HFFc6 (cell line): ENCODE measurements at regions not wholly inside any gene's neighbourhood (a gene's known extent, or its start where the extent isn't known, plus 50 kb on each side); places are given as distances from the start of the nearest gene placed in this dataset.

Experiments used
- DNase-seq: peaks from one replicate; pipeline ENCODE4 v3.0.0-alpha.2; 2018
- H3K27ac Mint-ChIP-seq: 2 replicates; pipeline ENCODE4 v1.8.0; 2020; ENCODE audit warnings: mild to moderate bottlenecking, mixed read lengths
- H3K27me3 Mint-ChIP-seq: 2 replicates; pipeline ENCODE4 v1.8.0; 2021; ENCODE audit warnings: mild to moderate bottlenecking, moderate library complexity, mixed read lengths; ENCODE audit not compliant: insufficient read depth
- H3K36me3 Mint-ChIP-seq: 2 replicates; pipeline ENCODE4 v1.8.0; 2021; ENCODE audit warnings: low read depth, mixed read lengths
- H3K4me1 Mint-ChIP-seq: 2 replicates; pipeline ENCODE4 v1.8.0; 2020; ENCODE audit warnings: low read depth, mixed read lengths
- H3K4me3 Mint-ChIP-seq: 2 replicates; pipeline ENCODE4 v1.8.0; 2020; ENCODE audit warnings: mild to moderate bottlenecking, moderate library complexity, mixed read lengths
- H3K9me3 Mint-ChIP-seq: 2 replicates; pipeline ENCODE4 v1.8.0; 2020; ENCODE audit warnings: mild to moderate bottlenecking, mixed read lengths
- CTCF ChIP-seq: fragments of 200-600 bp; sonication (generic); IDR thresholded peaks from 2 replicates; pipeline ENCODE4 v1.5.0; 2021; ENCODE audit warnings: antibody characterized with exemption, mild to moderate bottlenecking

- Mint-ChIP-seq H3K4me3 (no peak overlapping the region), H3K9me3 (peaks cover 35% of the 10 kb centered on the region), H3K27me3 (no peaks in the 10 kb centered on the region), H3K4me1 (no peaks in the 10 kb centered on the region), H3K36me3 (peaks cover 4% of the 10 kb centered on the region), H3K27ac (no peak overlapping the region)
- DNase-seq: no peak
- TF ChIP-seq CTCF: no peak
Observed at GRCh38 chr10:65581426-65582026, 1344.3 kb upstream of the LRRTM3 start.

- TF ChIP-seq CTCF: no peak
- no peak for DNase-seq
- Mint-ChIP-seq H3K4me1 (no peaks in the 10 kb centered on the region), H3K4me3 (no peak overlapping the region), H3K9me3 (peaks cover 13% of the 10 kb centered on the region), H3K36me3 (no peaks in the 10 kb centered on the region; the same call in 1 of the 2 replicates), H3K27me3 (no peaks in the 10 kb centered on the region), H3K27ac (no peak overlapping the region)
Observed at GRCh38 chr10:65602182-65602865, 1323.5 kb upstream of the LRRTM3 start.

GRCh38 chr10:65611592-65611991, 1314.2 kb upstream of the LRRTM3 start:
- Mint-ChIP-seq H3K4me3 (no peak overlapping the region), H3K4me1 (no peaks in the 10 kb centered on the region), H3K9me3 (peaks cover 26% of the 10 kb centered on the region), H3K27me3 (no peaks in the 10 kb centered on the region; the same call in 1 of the 2 replicates), H3K27ac (no peak overlapping the region), H3K36me3 (no peaks in the 10 kb centered on the region)
- DNase-seq: no peak
- TF ChIP-seq CTCF: no peak

GRCh38 chr10:65614956-65615565, 1310.8 kb upstream of the LRRTM3 start:
- Mint-ChIP-seq H3K4me3 (no peak overlapping the region), H3K27me3 (no peaks in the 10 kb centered on the region)
- no peak for DNase-seq

GRCh38 chr10:65618126-65618525, 1307.7 kb upstream of the LRRTM3 start:
- Mint-ChIP-seq H3K27me3 (no peaks in the 10 kb centered on the region), H3K36me3 (no peaks in the 10 kb centered on the region), H3K27ac (no peak overlapping the region), H3K9me3 (peaks cover 8% of the 10 kb centered on the region), H3K4me3 (no peak overlapping the region), H3K4me1 (no peaks in the 10 kb centered on the region)
- DNase-seq: no peak
- TF ChIP-seq CTCF: no peak

More at GRCh38 chr10:65614956-65615565, 1310.8 kb upstream of the LRRTM3 start:
- H3K9me3 Mint-ChIP-seq: peaks cover 11% of the 10 kb centered on the region
- no peaks in the 10 kb centered on the region for H3K4me1 Mint-ChIP-seq
- no peaks in the 10 kb centered on the region for H3K36me3 Mint-ChIP-seq
- H3K27ac Mint-ChIP-seq: no peak overlapping the region
- no peak for TF ChIP-seq CTCF
